ENCODE measurements at regions not wholly inside any gene's neighbourhood (a gene's known extent, or its start where the extent isn't known, plus 50 kb on each side); places are given as distances from the start of the nearest gene placed in this dataset.
A peak's percentile ranks its signal among the peaks of the same experiment; 100 is the strongest.
"Not testable (repeated sequence)": the region's sequence is repeated elsewhere in the genome, so short reads cannot be mapped to it uniquely, and the experiment has no call there.

GRCh38 chr12:59158681-59159080 lies 238.4 kb upstream of the LRIG3 start:
- DNase-seq (ENCODE audit: low read depth in 4 of 4, low spot score in 3 of 4): no peak

- no peak for DNase-seq (ENCODE audit: low read depth in 4 of 4, low spot score in 3 of 4)
Measured at GRCh38 chr12:59158066-59158465, 237.8 kb upstream of the LRIG3 start.

GRCh38 chr12:59155448-59155847 lies 235.1 kb upstream of the LRIG3 start:
- no peak for DNase-seq (ENCODE audit: low read depth in 4 of 4, low spot score in 3 of 4)

GRCh38 chr12:59151243-59151642 lies 230.9 kb upstream of the LRIG3 start:
- DNase-seq (ENCODE audit: low read depth in 4 of 4, low spot score in 3 of 4): no peak

GRCh38 chr12:59149995-59150642 lies 229.8 kb upstream of the LRIG3 start:
- DNase-seq (ENCODE audit: low read depth in 4 of 4, low spot score in 3 of 4): peak; percentile 49 to 72 (median 66)

- DNase-seq (ENCODE audit: low read depth in 4 of 4, low spot score in 3 of 4): no peak
Measured at GRCh38 chr12:59147791-59148190, 227.5 kb upstream of the LRIG3 start.

- DNase-seq (ENCODE audit: low read depth in 4 of 4, low spot score in 3 of 4): no peak
Measured at GRCh38 chr12:59142183-59142790, 222.0 kb upstream of the LRIG3 start.

- DNase-seq (ENCODE audit: low read depth in 4 of 4, low spot score in 3 of 4): no peak
Measured at GRCh38 chr12:59134750-59135149, 214.4 kb upstream of the LRIG3 start.

- DNase-seq (ENCODE audit: low read depth in 4 of 4, low spot score in 3 of 4): peak in 1 of 4 donors; percentile 3
Measured at GRCh38 chr12:59131462-59131861, 211.2 kb upstream of the LRIG3 start.

GRCh38 chr12:59122784-59123183 lies 202.5 kb upstream of the LRIG3 start:
- no peak for DNase-seq (ENCODE audit: low read depth in 4 of 4, low spot score in 3 of 4)

GRCh38 chr12:59121451-59121850 lies 201.1 kb upstream of the LRIG3 start:
- no peak for DNase-seq (ENCODE audit: low read depth in 4 of 4, low spot score in 3 of 4)

GRCh38 chr12:59119676-59120075 lies 199.4 kb upstream of the LRIG3 start:
- no peak for DNase-seq (ENCODE audit: low read depth in 4 of 4, low spot score in 3 of 4)

- no peak for DNase-seq (ENCODE audit: low read depth in 4 of 4, low spot score in 3 of 4)
Measured at GRCh38 chr12:59118356-59118755, 198.1 kb upstream of the LRIG3 start.

GRCh38 chr12:59115995-59116394 lies 195.7 kb upstream of the LRIG3 start:
- DNase-seq (ENCODE audit: low read depth in 4 of 4, low spot score in 3 of 4): no peak

GRCh38 chr12:59115526-59115925 lies 195.2 kb upstream of the LRIG3 start:
- DNase-seq (ENCODE audit: low read depth in 4 of 4, low spot score in 3 of 4): no peak

- DNase-seq (ENCODE audit: low read depth in 4 of 4, low spot score in 3 of 4): peak; percentile 65 to 73 (median 67)
Measured at GRCh38 chr12:59113831-59114615, 193.7 kb upstream of the LRIG3 start.

- DNase-seq (ENCODE audit: low read depth in 4 of 4, low spot score in 3 of 4): no peak
Measured at GRCh38 chr12:59111851-59112250, 191.5 kb upstream of the LRIG3 start.

- DNase-seq (ENCODE audit: low read depth in 4 of 4, low spot score in 3 of 4): not testable (repeated sequence)
Measured at GRCh38 chr12:59108516-59108915, 188.2 kb upstream of the LRIG3 start.

GRCh38 chr12:59100585-59100984 lies 180.3 kb upstream of the LRIG3 start:
- DNase-seq (ENCODE audit: low read depth in 4 of 4, low spot score in 3 of 4): no peak

- no peak for DNase-seq (ENCODE audit: low read depth in 4 of 4, low spot score in 3 of 4)
Measured at GRCh38 chr12:59097876-59098275, 177.6 kb upstream of the LRIG3 start.

GRCh38 chr12:59096246-59096645 lies 175.9 kb upstream of the LRIG3 start:
- DNase-seq (ENCODE audit: low read depth in 4 of 4, low spot score in 3 of 4): no peak

Data from right renal pelvis (tissue), 4 donors.